ENCODE measurements at regions not wholly inside any gene's neighbourhood (a gene's known extent, or its start where the extent isn't known, plus 50 kb on each side); places are given as distances from the start of the nearest gene placed in this dataset.
"Not testable (repeated sequence)": the region's sequence is repeated elsewhere in the genome, so short reads cannot be mapped to it uniquely, and the experiment has no call there.

GRCh38 chrY:8004196-8004595 is 1092.6 kb upstream of the AMELY start:
- 91 to 100% methylated on average over 1 to 3 of the region's 3 CpGs for WGBS, 2 experiments (ENCODE audit: insufficient coverage in 1 of 2, insufficient read length in 1 of 2)
- H3K4me3 Mint-ChIP-seq: no peak overlapping the region
- H3K9me3 Mint-ChIP-seq: no peaks in the 10 kb centered on the region
- no peak for DNase-seq
- no peaks in the 10 kb centered on the region for H3K36me3 Mint-ChIP-seq (ENCODE audit: low read depth)
- no peaks in the 10 kb centered on the region for H3K9me3 ChIP-seq (ENCODE audit: control insufficient read depth, low read length)
- TF ChIP-seq, protein P1, sequence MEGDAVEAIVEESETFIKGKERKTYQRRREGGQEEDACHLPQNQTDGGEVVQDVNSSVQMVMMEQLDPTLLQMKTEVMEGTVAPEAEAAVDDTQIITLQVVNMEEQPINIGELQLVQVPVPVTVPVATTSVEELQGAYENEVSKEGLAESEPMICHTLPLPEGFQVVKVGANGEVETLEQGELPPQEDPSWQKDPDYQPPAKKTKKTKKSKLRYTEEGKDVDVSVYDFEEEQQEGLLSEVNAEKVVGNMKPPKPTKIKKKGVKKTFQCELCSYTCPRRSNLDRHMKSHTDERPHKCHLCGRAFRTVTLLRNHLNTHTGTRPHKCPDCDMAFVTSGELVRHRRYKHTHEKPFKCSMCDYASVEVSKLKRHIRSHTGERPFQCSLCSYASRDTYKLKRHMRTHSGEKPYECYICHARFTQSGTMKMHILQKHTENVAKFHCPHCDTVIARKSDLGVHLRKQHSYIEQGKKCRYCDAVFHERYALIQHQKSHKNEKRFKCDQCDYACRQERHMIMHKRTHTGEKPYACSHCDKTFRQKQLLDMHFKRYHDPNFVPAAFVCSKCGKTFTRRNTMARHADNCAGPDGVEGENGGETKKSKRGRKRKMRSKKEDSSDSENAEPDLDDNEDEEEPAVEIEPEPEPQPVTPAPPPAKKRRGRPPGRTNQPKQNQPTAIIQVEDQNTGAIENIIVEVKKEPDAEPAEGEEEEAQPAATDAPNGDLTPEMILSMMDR (conservative IDR thresholded peaks at IDR 0.05): no peak
- no peak overlapping the region for H3K4me3 ChIP-seq (ENCODE audit: low read length)
- H3K27me3 Mint-ChIP-seq (ENCODE audit: insufficient read depth): no peaks in the 10 kb centered on the region
- H3K9ac ChIP-seq (ENCODE audit: extremely low read depth, low read length, poor library complexity, severe bottlenecking): no peak overlapping the region
- H3K27ac ChIP-seq (ENCODE audit: low read depth, low read length): no peak overlapping the region
- H3K36me3 ChIP-seq (ENCODE audit: control insufficient read depth, insufficient read depth, low read length): no peaks in the 10 kb centered on the region
- H3K27ac Mint-ChIP-seq: no peak overlapping the region
- H3K27me3 ChIP-seq (ENCODE audit: control insufficient read depth, insufficient read depth, low read length, poor library complexity, severe bottlenecking): no peaks in the 10 kb centered on the region
- H3K4me1 Mint-ChIP-seq: no peaks in the 10 kb centered on the region
- H3K4me1 ChIP-seq (ENCODE audit: control insufficient read depth, insufficient read depth, low read length): no peaks in the 10 kb centered on the region

- Mint-ChIP-seq H3K27me3 (ENCODE audit: insufficient read depth) (no peaks in the 10 kb centered on the region), H3K4me1 (no peaks in the 10 kb centered on the region), H3K4me3 (no peak overlapping the region), H3K27ac (no peak overlapping the region), H3K9me3 (no peaks in the 10 kb centered on the region), H3K36me3 (ENCODE audit: low read depth) (no peaks in the 10 kb centered on the region)
- Histone ChIP-seq H3K9ac (ENCODE audit: extremely low read depth, low read length, poor library complexity, severe bottlenecking) (no peak overlapping the region), H3K36me3 (ENCODE audit: control insufficient read depth, insufficient read depth, low read length) (no peaks in the 10 kb centered on the region), H3K4me3 (ENCODE audit: low read length) (no peak overlapping the region), H3K4me1 (ENCODE audit: control insufficient read depth, insufficient read depth, low read length) (no peaks in the 10 kb centered on the region), H3K9me3 (ENCODE audit: control insufficient read depth, low read length) (peaks cover 3% of the 10 kb centered on the region), H3K27me3 (ENCODE audit: control insufficient read depth, insufficient read depth, low read length, poor library complexity, severe bottlenecking) (no peaks in the 10 kb centered on the region), H3K27ac (ENCODE audit: low read depth, low read length) (no peak overlapping the region)
- WGBS, 2 experiments (ENCODE audit: insufficient coverage in 1 of 2, insufficient read length in 1 of 2): 0 to 23% methylated on average over 1 to 2 of the region's 2 CpGs
- TF ChIP-seq, protein P1 (conservative IDR thresholded peaks at IDR 0.05): no peak
- no peak for DNase-seq
Measured at GRCh38 chrY:7996726-7997125, 1085.2 kb upstream of the AMELY start.

DNA sequence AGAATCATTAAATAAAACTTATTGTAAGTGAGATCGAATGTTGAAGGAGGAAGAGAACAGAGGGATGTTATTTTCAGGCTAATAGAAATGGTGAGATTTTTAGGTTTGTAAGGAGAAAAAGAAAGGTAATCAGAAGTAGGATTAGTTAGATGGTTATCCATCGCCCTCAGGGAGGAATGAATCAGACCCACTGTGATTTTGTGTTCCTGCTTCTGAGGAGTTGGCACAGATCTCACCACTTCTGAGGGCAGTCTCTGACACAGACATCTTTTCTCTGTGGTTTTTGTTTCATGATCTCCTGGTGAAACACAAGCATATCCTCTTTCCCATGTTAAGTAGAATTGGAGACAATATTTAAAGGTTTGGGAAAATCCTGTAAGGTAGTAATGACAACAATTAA is 1083.2 kb upstream of the AMELY start:
- H3K27me3 Mint-ChIP-seq (ENCODE audit: insufficient read depth); H3K4me1 ChIP-seq (ENCODE audit: control insufficient read depth, insufficient read depth, low read length); H3K36me3 ChIP-seq (ENCODE audit: control insufficient read depth, insufficient read depth, low read length); H3K27ac ChIP-seq (ENCODE audit: low read depth, low read length); H3K27me3 ChIP-seq (ENCODE audit: control insufficient read depth, insufficient read depth, low read length, poor library complexity, severe bottlenecking); H3K9ac ChIP-seq (ENCODE audit: extremely low read depth, low read length, poor library complexity, severe bottlenecking); H3K9me3 ChIP-seq (ENCODE audit: control insufficient read depth, low read length); H3K4me3 Mint-ChIP-seq; H3K27ac Mint-ChIP-seq; H3K9me3 Mint-ChIP-seq; H3K36me3 Mint-ChIP-seq (ENCODE audit: low read depth); H3K4me1 Mint-ChIP-seq; H3K4me3 ChIP-seq (ENCODE audit: low read length); DNase-seq: not testable (repeated sequence)
- 89% methylated on average over 2 of the region's 2 CpGs; no CpG with 5 or more reads in 1 of the 2 experiments for WGBS, 2 experiments (ENCODE audit: insufficient coverage in 1 of 2, insufficient read length in 1 of 2)

GRCh38 chrY:7979770-7980169 is 1068.2 kb upstream of the AMELY start:
- H3K9me3 Mint-ChIP-seq: no peaks in the 10 kb centered on the region
- WGBS, 2 experiments (ENCODE audit: insufficient coverage in 1 of 2, insufficient read length in 1 of 2): 75% methylated on average over 1 of the region's 1 CpG; no CpG with 5 or more reads in 1 of the 2 experiments
- no peak for DNase-seq

More at GRCh38 chrY:7979770-7980169, 1068.2 kb upstream of the AMELY start:
- H3K27me3 ChIP-seq (ENCODE audit: control insufficient read depth, insufficient read depth, low read length, poor library complexity, severe bottlenecking): no peaks in the 10 kb centered on the region
- Mint-ChIP-seq H3K27ac (no peak overlapping the region), H3K36me3 (ENCODE audit: low read depth) (no peaks in the 10 kb centered on the region), H3K4me1 (no peaks in the 10 kb centered on the region), H3K4me3 (no peak overlapping the region), H3K27me3 (ENCODE audit: insufficient read depth) (no peaks in the 10 kb centered on the region)
- H3K9ac ChIP-seq (ENCODE audit: extremely low read depth, low read length, poor library complexity, severe bottlenecking): no peak overlapping the region
- TF ChIP-seq, protein P1 (conservative IDR thresholded peaks at IDR 0.05): no peak
- H3K9me3 ChIP-seq (ENCODE audit: control insufficient read depth, low read length): peaks cover 12% of the 10 kb centered on the region
- no peaks in the 10 kb centered on the region for H3K36me3 ChIP-seq (ENCODE audit: control insufficient read depth, insufficient read depth, low read length)
- no peak overlapping the region for H3K27ac ChIP-seq (ENCODE audit: low read depth, low read length)
- H3K4me1 ChIP-seq (ENCODE audit: control insufficient read depth, insufficient read depth, low read length): no peaks in the 10 kb centered on the region
- no peak overlapping the region for H3K4me3 ChIP-seq (ENCODE audit: low read length)
